K562 (cell line): ENCODE measurements at regions not wholly inside any gene's neighbourhood (a gene's known extent, or its start where the extent isn't known, plus 50 kb on each side); places are given as distances from the start of the nearest gene placed in this dataset.

Experiments used
- ATAC-seq: fragments of 200-7000 bp; cut with Tn5 transposase; 3 replicates; pipeline ENCODE4 v1.9.1; 2020; ENCODE audit warnings: moderate library complexity
- BruUV-seq: library from RNA; stranded (reverse); fragments of 400-500 nt; replicated peaks from 2 replicates; lab custom pipeline; 2021; lab: Mats Ljungman, UMichigan
- CTCF ChIA-PET: fragments of 300-600 bp; formaldehyde crosslinking; extraction: SDS; loops from one replicate; lab custom pipeline; 2021; ENCODE audit warnings: low intra/inter-chr PET ratio; lab: Yijun Ruan, JAX
- POLR2A ChIA-PET: fragments of 300-600, 350-650 bp; sonication (Branson Sonifier 250); formaldehyde crosslinking; extraction: SDS; loops from one replicate; lab custom pipeline; 2021; ENCODE audit warnings: antibody characterized with exemption, inconsistent platforms; lab: Yijun Ruan, JAX
- DNase-seq, 4 experiments: peaks; one replicate each; pipeline versions ENCODE4 v3.0.0 to v3.0.0-alpha.2; 2011 to 2018; ENCODE audit warnings: low spot score in 3 of 4, mixed read lengths in 3 of 4; ENCODE audit errors: extremely low read depth in 1 of 4
- FAIRE-seq: peaks from 2 replicates; lab custom pipeline; 2011; peaks lifted over from hg19 to GRCh38; lab: Jason Lieb, UNC
- H2AFZ ChIP-seq: 2 replicates; pipeline ENCODE4 v1.6.0; 2011; ENCODE audit warnings: low read depth, low read length, control low read depth, inconsistent platforms
- H3K27ac ChIP-seq: fragments of 200-600 bp; 3 replicates; pipeline ENCODE4 v1.8.0; 2011; ENCODE audit warnings: low read depth, mild to moderate bottlenecking, control low read depth, inconsistent platforms, low read length, moderate library complexity, mixed read lengths; ENCODE audit errors: extremely low read depth
- H3K27me3 ChIP-seq, 2 experiments: fragments of 300-600 bp in 1 of 2; 2 replicates in 1 of 2; 3 replicates in 1 of 2; pipeline versions ENCODE4 v1.6.0 to v1.8.0; 2011; ENCODE audit warnings: inconsistent platforms in 2 of 2, low read length in 2 of 2, mild to moderate bottlenecking in 1 of 2, mixed read lengths in 1 of 2, moderate library complexity in 1 of 2; ENCODE audit not compliant: control insufficient read depth in 2 of 2, insufficient read depth in 2 of 2
- H3K36me3 ChIP-seq: fragments of 300-600 bp; 3 replicates; pipeline ENCODE4 v1.8.0; 2011; ENCODE audit warnings: mild to moderate bottlenecking, low read length, inconsistent platforms; ENCODE audit not compliant: control insufficient read depth, insufficient read depth
- H3K4me1 ChIP-seq, 2 experiments: fragments of 200-600 bp in 1 of 2; replicated peaks in 1 of 2; 2 replicates in 1 of 2; 3 replicates in 1 of 2; pipeline versions ENCODE4 v1.5.1 to v1.8.0; 2011; ENCODE audit warnings: inconsistent platforms in 2 of 2, low read length in 2 of 2, mild to moderate bottlenecking in 1 of 2, mixed read lengths in 1 of 2, moderate library complexity in 1 of 2; ENCODE audit not compliant: control insufficient read depth in 2 of 2, insufficient read depth in 2 of 2
- H3K4me2 ChIP-seq: 2 replicates; pipeline ENCODE4 v1.6.1; 2011; ENCODE audit warnings: low read length, control low read depth, inconsistent platforms, mixed read lengths; ENCODE audit not compliant: insufficient read depth
- H3K4me3 ChIP-seq: fragments of 200-600 bp; sonication (generic), shearing (Covaris generic); 2 replicates; pipeline ENCODE4 v1.5.1; 2016; ENCODE audit warnings: control low read depth, inconsistent platforms
- H3K79me2 ChIP-seq: fragments of 200-600 bp; 3 replicates; pipeline ENCODE4 v1.8.0; 2011; ENCODE audit warnings: low read length, inconsistent platforms; ENCODE audit not compliant: control insufficient read depth, insufficient read depth
- H3K9ac ChIP-seq, 2 experiments: 2 replicates each; pipeline versions ENCODE4 v1.6.0 to v1.6.1; 2011; ENCODE audit warnings: low read depth in 2 of 2, low read length in 2 of 2, control low read depth in 1 of 2, inconsistent platforms in 1 of 2, mild to moderate bottlenecking in 1 of 2, mixed read lengths in 1 of 2; ENCODE audit not compliant: insufficient read depth in 1 of 2
- H3K9me1 ChIP-seq: one replicate; pipeline ENCODE4 v1.6.0; 2011; ENCODE audit warnings: inconsistent platforms, mild to moderate bottlenecking, low read length, moderate library complexity; ENCODE audit not compliant: control insufficient read depth, insufficient read depth
- H3K9me3 ChIP-seq: replicated peaks from 2 replicates; pipeline ENCODE4 v1.5.1; 2011; ENCODE audit warnings: low read depth, low read length, inconsistent platforms; ENCODE audit not compliant: control insufficient read depth, insufficient read depth
- H4K20me1 ChIP-seq: replicated peaks from 2 replicates; pipeline ENCODE4 v1.6.1; 2011; ENCODE audit warnings: low read length, inconsistent platforms, mixed read lengths; ENCODE audit not compliant: control insufficient read depth, insufficient read depth
- ETV1 ChIP-seq: fragments of 450-650 bp; conservative IDR thresholded peaks from 2 replicates; pipeline ENCODE4 v1.6.1; 2016; ENCODE audit warnings: missing genetic modification characterization, control low read depth, low read depth, missing compliant biosample characterization
- NFRKB ChIP-seq: fragments of 450-650 bp; IDR thresholded peaks from 2 replicates; pipeline ENCODE4 v1.6.1; 2016; ENCODE audit warnings: low read depth
- ZEB2 ChIP-seq: fragments of 450-650 bp; IDR thresholded peaks from 2 replicates; pipeline ENCODE4 v1.6.1; 2016
- ZNF239 ChIP-seq: fragments of 250-450 bp; sonication (Bioruptor Pico); IDR thresholded peaks from 2 replicates; pipeline ENCODE4 v1.4.0; 2020; ENCODE audit warnings: mild to moderate bottlenecking
- WGBS: fragments of 100-300 bp; shearing (Covaris generic); methylation state at CpG from one replicate; pipeline ENCODE4 v1.1.6; 2016; ENCODE audit warnings: low coverage, mixed read lengths; ENCODE audit not compliant: insufficient coverage; ENCODE audit errors: missing lambda C conversion rate; 5-methylcytosine and 5-hydroxymethylcytosine counted together
- in situ Hi-C: fragments of 300-500 bp; cut with MboI; formaldehyde crosslinking; loops from 4 replicates; pipeline ENCODE4 v1.15.0; 2018; ENCODE audit warnings: inconsistent platforms, mixed read lengths
- intact Hi-C: fragments of 100-400 bp; cut with micrococcal nuclease; formaldehyde crosslinking; loops from 2 replicates; pipeline ENCODE4 v1.14.2; 2022

- peak overlapping the region in 1 of 2 experiments; percentile 8; a peak in 1 of 4 replicates for H3K9ac ChIP-seq
- no TSS peak for BruUV-seq
- H3K9me1 ChIP-seq, result no peaks in the 10 kb centered on the region
- no peak for FAIRE-seq
- POLR2A ChIA-PET, result interaction anchor here (0.6 to 5.4 kb wide), 5 partner anchors 13 to 397 kb away, joined by 3 to 22 read pairs (median 4); no protein-coding TSS in a partner anchor
- TF ChIP-seq NFRKB, result no peak
- no peak for TF ChIP-seq ZNF239
- TF ChIP-seq ETV1 (tag), result 0 out of 2 replicates have a peak, but pooled peaks have one; percentile 21
- TF ChIP-seq ZEB2, result 0 out of 2 replicates have a peak, but pooled peaks have one; percentile 24
- no peaks in the 10 kb centered on the region for H3K9me3 ChIP-seq
- no peaks in the 10 kb centered on the region for H3K79me2 ChIP-seq
- peak; percentile 11; the same call in 2 of the 3 replicates for ATAC-seq
- no peaks in the 10 kb centered on the region for H3K36me3 ChIP-seq
- no peak overlapping the region for H3K4me3 ChIP-seq
- no peak for DNase-seq
- peak overlapping the region; percentile 63 for H2AFZ ChIP-seq
- H3K4me1 ChIP-seq, result peaks cover 13 to 37% of the 10 kb centered on the region in 2 experiments
- no peak overlapping the region; the same call in 1 of the 2 replicates for H3K4me2 ChIP-seq
- H4K20me1 ChIP-seq, result no peaks in the 10 kb centered on the region
- in situ Hi-C loops (no loop called here), intact Hi-C loops (loop anchor here (10.0 kb wide), 2 partner anchors 401 to 489 kb away; partner anchors contain the start of genes ATP13A3 and OPA1)
- H3K27me3 ChIP-seq, result no peaks in the 10 kb centered on the region
- WGBS, result 52% methylated on average over 5 of the region's 5 CpGs
- CTCF ChIA-PET, result no interaction called here
- H3K27ac ChIP-seq, result no peak overlapping the region
Observed at GRCh38 chr3:194084284-194084683, 51.7 kb upstream of the HES1 start.
